Activated naive CD4-positive, alpha-beta T cell treated with anti-CD3 and anti-CD28 coated beads, Interleukin-2, amount 50 U/mL, for 16 hours (primary cell): ENCODE measurements at regions not wholly inside any gene's neighbourhood (a gene's known extent, or its start where the extent isn't known, plus 50 kb on each side); places are given as distances from the start of the nearest gene placed in this dataset.
"Not testable (repeated sequence)": the region's sequence is repeated elsewhere in the genome, so short reads cannot be mapped to it uniquely, and the experiment has no call there.

ENCODE experiments used
- DNase-seq: peaks from one replicate; pipeline ENCODE4 v3.0.0-alpha.2; 2020

GRCh38 chr15:88965097-88965496 lies 51.9 kb upstream of the MFGE8 start:
- not testable (repeated sequence) for DNase-seq

- DNase-seq = no peak
Observed at GRCh38 chr15:88970232-88970631, 57.1 kb upstream of the MFGE8 start.

DNA sequence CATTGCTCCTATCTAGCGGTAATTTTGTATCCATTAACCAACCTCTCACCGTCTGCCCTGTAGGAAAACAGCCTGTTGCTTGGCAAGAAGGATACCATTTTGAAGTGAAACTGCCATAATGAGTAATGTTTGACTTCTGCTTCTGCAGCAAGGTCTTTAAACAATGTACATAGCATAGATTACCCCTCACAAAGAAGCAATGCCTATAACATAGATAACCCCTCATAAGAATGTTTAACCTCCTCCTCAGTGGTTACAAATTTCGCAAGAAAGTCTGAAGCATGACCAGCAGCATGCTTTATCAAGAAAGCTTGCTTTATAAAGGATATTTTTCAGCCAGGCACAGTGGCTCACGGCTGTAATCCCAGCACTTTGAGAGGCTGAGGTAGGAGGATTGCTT lies 61.2 kb upstream of the MFGE8 start:
- DNase-seq = no peak

DNA sequence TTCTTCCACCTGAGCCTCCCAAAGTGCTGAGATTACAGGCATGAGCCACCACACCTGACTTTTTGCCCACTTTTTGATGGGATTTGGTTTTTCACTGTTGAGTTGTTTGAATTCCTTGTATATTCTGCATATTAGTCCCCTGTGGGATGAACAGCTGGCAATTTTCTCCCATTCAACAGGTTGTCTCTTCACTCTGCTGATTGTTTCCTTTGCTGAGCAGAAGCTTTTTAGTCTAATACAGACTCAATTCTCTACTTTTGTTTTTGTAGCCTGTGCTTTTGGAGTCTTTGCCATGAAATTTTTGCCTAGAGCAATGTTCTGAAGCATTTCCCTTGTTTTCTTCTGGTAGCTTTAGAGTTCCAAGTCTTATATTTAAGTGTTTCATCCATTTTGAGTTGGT lies 62.7 kb upstream of the MFGE8 start:
- no peak for DNase-seq

- no peak for DNase-seq
Observed at GRCh38 chr15:88976656-88977055, 63.5 kb upstream of the MFGE8 start.

- no peak for DNase-seq
Observed at GRCh38 chr15:88979674-88980073, 66.5 kb upstream of the MFGE8 start.

DNA sequence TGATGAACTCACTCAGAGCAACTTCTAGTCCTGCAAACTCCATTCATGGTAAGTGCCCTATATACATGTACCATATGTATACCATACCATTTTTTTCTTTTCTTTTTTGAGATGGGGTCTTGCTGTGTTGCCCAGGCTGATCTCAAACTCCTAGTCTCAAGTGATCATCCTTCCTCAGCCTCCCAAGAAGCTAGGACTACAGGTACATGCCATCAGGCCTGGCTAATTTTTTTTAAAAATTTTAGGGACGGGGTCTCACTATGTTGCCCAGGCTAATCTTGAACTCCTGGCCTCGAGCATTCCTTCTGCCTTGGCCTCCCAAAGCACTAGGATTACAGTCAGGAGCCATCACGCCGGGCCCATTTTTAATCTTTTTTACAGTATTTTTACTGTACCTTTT lies 67.3 kb upstream of the MFGE8 start:
- DNase-seq = no peak

- DNase-seq = no peak
Observed at GRCh38 chr15:88981244-88982215, 68.4 kb upstream of the MFGE8 start.

- DNase-seq = no peak
Observed at GRCh38 chr15:88982304-88982945, 69.2 kb upstream of the MFGE8 start.

- no peak for DNase-seq
Observed at GRCh38 chr15:88982946-88983342, 69.8 kb upstream of the MFGE8 start.

DNA sequence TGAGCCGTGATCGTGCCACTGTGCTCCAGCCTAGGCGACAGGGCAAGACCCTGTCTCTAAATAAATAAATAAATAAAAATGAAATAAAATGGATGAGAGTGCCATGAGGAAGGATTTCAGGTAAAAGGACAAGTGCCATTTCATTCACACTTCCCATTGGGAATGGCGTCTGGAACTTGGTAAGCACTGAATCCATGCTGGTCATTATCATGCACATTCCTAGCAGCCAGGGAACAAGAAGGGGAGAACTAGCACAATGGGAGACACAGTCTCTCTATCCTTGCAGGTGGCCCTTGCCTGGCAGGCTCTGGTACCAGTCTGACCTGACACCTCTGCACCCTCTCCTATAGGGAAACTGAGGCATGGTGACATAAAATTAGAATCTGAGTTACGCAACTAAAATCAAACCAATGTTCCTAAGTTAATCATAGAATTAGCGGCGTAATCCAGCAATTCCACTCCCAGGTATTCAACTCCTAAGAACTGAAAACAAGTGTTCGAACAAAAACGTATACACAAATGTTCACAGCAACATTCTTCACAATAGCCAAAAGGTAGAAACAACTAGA lies 70.8 kb upstream of the MFGE8 start:
- DNase-seq = no peak

GRCh38 chr15:88985547-88986393 lies 72.6 kb upstream of the MFGE8 start:
- no peak for DNase-seq

DNA sequence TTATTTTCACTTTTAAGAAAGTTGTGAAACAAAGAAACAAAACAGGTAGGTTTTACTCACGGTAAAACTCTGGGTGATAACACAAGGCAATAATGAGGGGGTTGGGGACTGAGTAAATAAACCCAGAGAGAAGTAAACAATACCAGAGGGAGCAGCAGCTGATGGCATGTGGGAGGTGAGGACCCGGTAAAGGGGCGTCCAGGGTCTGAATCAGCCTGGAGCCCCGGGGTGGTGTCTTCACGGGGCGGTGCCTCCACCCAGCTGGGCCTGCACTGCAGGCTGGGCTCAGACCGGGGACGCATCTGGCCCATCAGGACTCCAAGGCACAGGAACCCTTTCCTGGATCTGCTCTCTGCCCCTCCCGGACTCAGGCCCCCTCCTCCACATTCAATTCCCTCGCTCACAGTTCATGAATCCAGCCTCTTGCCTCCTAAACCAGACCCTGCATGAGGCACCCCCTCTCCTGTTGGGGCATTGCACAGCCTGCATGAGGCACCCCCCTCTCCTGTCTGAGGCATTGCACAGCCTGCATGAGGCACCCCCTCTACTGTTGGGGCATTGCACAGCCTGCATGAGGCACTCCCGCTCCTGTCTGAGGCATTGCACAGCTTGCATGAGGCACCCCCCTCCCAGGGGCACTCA lies 73.9 kb upstream of the MFGE8 start:
- DNase-seq = no peak

- DNase-seq = no peak
Observed at GRCh38 chr15:88987591-88987933, 74.4 kb upstream of the MFGE8 start.

DNA sequence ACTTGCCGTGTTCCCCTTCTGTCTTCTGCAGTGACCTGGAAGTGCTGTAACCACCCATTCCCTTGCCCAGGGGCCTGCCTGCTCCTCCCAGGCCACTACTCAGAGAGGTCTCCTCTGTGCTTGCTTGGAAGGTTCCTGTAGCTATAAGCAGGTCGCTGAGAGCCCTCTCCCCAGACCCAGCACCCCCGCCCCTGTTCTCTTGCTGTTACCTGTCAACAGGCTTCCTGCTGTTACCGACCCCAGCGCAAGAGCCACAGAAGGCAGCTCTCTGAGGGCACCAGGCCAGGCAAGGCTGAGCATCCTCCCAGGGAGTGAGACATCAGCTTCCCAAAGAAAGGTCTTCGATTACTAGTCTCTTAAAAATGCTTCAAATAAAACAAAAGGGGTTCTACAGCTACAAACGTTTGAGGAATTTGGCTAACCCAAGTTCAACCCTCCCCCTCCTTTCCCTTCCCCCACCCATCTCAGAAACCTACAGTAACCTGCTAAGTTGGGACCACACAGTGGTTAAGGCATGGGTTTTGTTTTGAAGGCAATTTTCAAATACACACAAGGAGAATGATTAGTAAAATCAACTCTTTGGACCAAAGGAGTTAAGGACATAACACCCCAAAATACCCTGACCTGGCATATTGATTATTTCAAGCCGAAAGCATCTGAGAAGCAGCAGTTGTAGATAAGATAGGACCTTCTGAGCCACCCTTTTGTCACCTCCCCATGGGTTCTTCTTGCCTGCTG lies 74.9 kb upstream of the MFGE8 start:
- no peak for DNase-seq

GRCh38 chr15:88989578-88989977 lies 76.4 kb upstream of the MFGE8 start:
- DNase-seq = no peak

- no peak for DNase-seq
Observed at GRCh38 chr15:88990185-88990679, 77.1 kb upstream of the MFGE8 start.

- no peak for DNase-seq
Observed at GRCh38 chr15:88992216-88992615, 79.0 kb upstream of the MFGE8 start.

DNA sequence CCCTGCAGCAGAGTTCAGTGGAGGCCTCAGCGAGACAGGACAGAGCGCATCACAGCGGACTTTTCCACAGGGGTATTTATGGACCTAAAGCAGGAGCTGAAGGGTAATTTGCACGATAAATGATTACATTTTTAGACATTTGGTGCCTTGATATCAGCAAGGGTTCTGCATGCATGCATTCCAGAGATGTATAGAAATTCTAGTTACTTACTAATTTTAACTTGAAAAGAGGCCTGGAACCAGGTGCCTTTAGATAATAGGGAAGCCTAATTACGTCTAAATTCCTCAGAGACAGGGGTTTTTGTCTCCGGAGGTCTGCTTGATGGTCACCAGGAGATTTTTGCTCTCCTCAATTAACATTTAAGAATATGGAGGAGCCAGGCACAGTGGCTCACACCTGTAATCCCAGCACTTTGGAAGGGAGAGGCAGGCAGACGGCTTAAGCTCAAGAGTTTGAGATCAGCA lies 79.8 kb upstream of the MFGE8 start:
- DNase-seq = no peak

DNA sequence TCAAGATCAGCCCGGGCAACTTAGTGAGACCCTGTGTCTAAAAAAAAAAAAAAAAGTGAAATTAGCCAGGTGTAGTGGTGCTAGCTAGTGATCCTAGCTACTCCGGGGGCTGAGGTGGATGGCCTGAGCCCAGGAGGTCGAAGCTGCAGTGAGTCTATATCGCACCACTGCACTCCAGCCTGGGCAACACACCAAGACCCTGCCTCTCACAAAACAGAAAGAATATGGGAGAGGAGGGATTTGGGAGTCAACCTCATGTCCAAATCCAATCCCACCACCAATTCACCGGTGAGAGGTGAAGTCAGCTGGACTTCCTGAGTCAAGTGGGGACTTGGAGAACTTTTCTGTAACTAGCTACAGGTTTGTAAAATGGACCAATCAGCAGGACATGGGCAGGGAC lies 80.5 kb upstream of the MFGE8 start:
- no peak for DNase-seq

DNA sequence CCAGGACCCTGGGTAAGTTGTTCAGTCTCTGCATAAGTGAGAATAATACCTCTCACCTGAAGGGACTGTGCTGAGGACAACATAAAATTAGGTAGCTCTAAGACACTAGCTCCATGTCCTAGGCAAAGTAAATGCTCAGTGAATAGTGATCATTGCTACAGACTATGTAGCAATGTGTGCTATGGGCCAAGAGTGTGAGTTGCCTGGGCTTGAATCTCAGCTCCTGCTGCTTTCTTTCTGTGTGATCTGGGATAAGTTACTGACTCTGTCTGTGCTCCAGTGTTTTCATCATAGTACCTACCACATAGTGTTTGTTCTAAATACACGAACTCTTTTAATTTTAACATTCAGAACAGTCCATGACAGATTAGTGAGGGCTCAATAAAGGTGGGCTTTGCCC lies 81.1 kb upstream of the MFGE8 start:
- DNase-seq = no peak

- no peak for DNase-seq
Observed at GRCh38 chr15:88995449-88995848, 82.3 kb upstream of the MFGE8 start.
